HFF-Myc (cell line): ENCODE measurements at regions not wholly inside any gene's neighbourhood (a gene's known extent, or its start where the extent isn't known, plus 50 kb on each side); places are given as distances from the start of the nearest gene placed in this dataset.

ENCODE experiments used
- DNase-seq: peaks from one replicate; pipeline ENCODE4 v3.0.0-alpha.2; 2011; ENCODE audit warnings: low read depth; ENCODE audit errors: extremely low read depth
- H3K4me3 ChIP-seq: replicated peaks from 2 replicates; pipeline ENCODE4 v1.5.1; 2011; ENCODE audit warnings: low read depth, mild to moderate bottlenecking, control low read depth, low read length
- CTCF ChIP-seq: IDR thresholded peaks from 2 replicates; pipeline ENCODE4 v1.5.1; 2012; ENCODE audit warnings: mild to moderate bottlenecking, low read depth, low read length, control low read depth; ENCODE audit errors: missing control alignments

- TF ChIP-seq CTCF = no peak
- DNase-seq = no peak
- H3K4me3 ChIP-seq = no peak overlapping the region
Observed at GRCh38 chr11:92682952-92683351, 286.5 kb upstream of the MTNR1B start.

GRCh38 chr11:92685049-92685448 is 284.4 kb upstream of the MTNR1B start:
- TF ChIP-seq CTCF = no peak
- H3K4me3 ChIP-seq = no peak overlapping the region
- no peak for DNase-seq

- H3K4me3 ChIP-seq = no peak overlapping the region
- TF ChIP-seq CTCF = no peak
- DNase-seq = no peak
Observed at GRCh38 chr11:92687724-92688123, 281.7 kb upstream of the MTNR1B start.

- no peak for DNase-seq
- no peak overlapping the region for H3K4me3 ChIP-seq
- TF ChIP-seq CTCF = no peak
Observed at GRCh38 chr11:92688416-92688815, 281.0 kb upstream of the MTNR1B start.

GRCh38 chr11:92692826-92693546 is 276.5 kb upstream of the MTNR1B start:
- TF ChIP-seq CTCF = no peak
- DNase-seq = no peak

GRCh38 chr11:92696076-92696475 is 273.4 kb upstream of the MTNR1B start:
- H3K4me3 ChIP-seq = no peak overlapping the region
- TF ChIP-seq CTCF = no peak
- no peak for DNase-seq

More at GRCh38 chr11:92692826-92693546, 276.5 kb upstream of the MTNR1B start:
- no peak overlapping the region for H3K4me3 ChIP-seq
